Glutamatergic neuron (in vitro differentiated cells): ENCODE measurements at regions not wholly inside any gene's neighbourhood (a gene's known extent, or its start where the extent isn't known, plus 50 kb on each side); places are given as distances from the start of the nearest gene placed in this dataset.

Experiments
- DNase-seq: peaks from one replicate; pipeline ENCODE4 v3.0.0; 2022
- H3K27ac Mint-ChIP-seq: one replicate; pipeline ENCODE4 v1.8.0; 2020; ENCODE audit warnings: mild to moderate bottlenecking, mixed read lengths, inconsistent platforms; ENCODE audit not compliant: unreplicated experiment
- H3K27me3 Mint-ChIP-seq: one replicate; pipeline ENCODE4 v1.8.0; 2020; ENCODE audit warnings: mild to moderate bottlenecking, moderate library complexity, mixed read lengths, inconsistent platforms; ENCODE audit not compliant: unreplicated experiment
- H3K36me3 Mint-ChIP-seq: one replicate; pipeline ENCODE4 v1.8.0; 2020; ENCODE audit warnings: mild to moderate bottlenecking, mixed read lengths, inconsistent platforms; ENCODE audit not compliant: unreplicated experiment
- H3K4me1 Mint-ChIP-seq: one replicate; pipeline ENCODE4 v1.8.0; 2020; ENCODE audit warnings: mild to moderate bottlenecking, low read depth, mixed read lengths, inconsistent platforms; ENCODE audit not compliant: unreplicated experiment
- H3K4me3 Mint-ChIP-seq: one replicate; pipeline ENCODE4 v1.8.0; 2020; ENCODE audit warnings: mild to moderate bottlenecking, mixed read lengths, inconsistent platforms; ENCODE audit not compliant: unreplicated experiment
- H3K9me3 Mint-ChIP-seq: one replicate; pipeline ENCODE4 v1.8.0; 2020; ENCODE audit warnings: mild to moderate bottlenecking, moderate library complexity, mixed read lengths, inconsistent platforms; ENCODE audit not compliant: unreplicated experiment
- CTCF ChIP-seq: fragments of 200-600 bp; sonication (generic); IDR thresholded peaks from one replicate; pipeline ENCODE4 v1.5.0; 2021; ENCODE audit not compliant: partially characterized antibody, unreplicated experiment

- DNase-seq, result peak; percentile 25
- Mint-ChIP-seq H3K9me3 (peaks cover 3% of the 10 kb centered on the region), H3K27me3 (peaks cover 3% of the 10 kb centered on the region), H3K36me3 (no peaks in the 10 kb centered on the region), H3K27ac (peak overlapping the region; percentile 80), H3K4me3 (no peak overlapping the region), H3K4me1 (peaks cover 19% of the 10 kb centered on the region)
- no peak for TF ChIP-seq CTCF
These were observed 58.6 kb upstream of the SHISA6 start for GRCh38 chr17:11182430-11182829.

- no peak overlapping the region for H3K4me3 Mint-ChIP-seq
- H3K36me3 Mint-ChIP-seq, result no peaks in the 10 kb centered on the region
- peak overlapping the region; percentile 94 for H3K27ac Mint-ChIP-seq
- H3K4me1 Mint-ChIP-seq, result peaks cover 16% of the 10 kb centered on the region
- no peak for DNase-seq
- peaks cover 3% of the 10 kb centered on the region for H3K27me3 Mint-ChIP-seq
- no peak for TF ChIP-seq CTCF
- H3K9me3 Mint-ChIP-seq, result peaks cover 3% of the 10 kb centered on the region
These were observed 62.4 kb upstream of the SHISA6 start for GRCh38 chr17:11178581-11178980.

- no peak for TF ChIP-seq CTCF
- no peak for DNase-seq
- no peak overlapping the region for H3K4me3 Mint-ChIP-seq
- no peak overlapping the region for H3K27ac Mint-ChIP-seq
- H3K4me1 Mint-ChIP-seq, result peaks cover 14% of the 10 kb centered on the region
- H3K9me3 Mint-ChIP-seq, result peaks cover 3% of the 10 kb centered on the region
- H3K36me3 Mint-ChIP-seq, result no peaks in the 10 kb centered on the region
- H3K27me3 Mint-ChIP-seq, result peaks cover 4% of the 10 kb centered on the region
These were observed 63.7 kb upstream of the SHISA6 start for GRCh38 chr17:11177340-11177739.

GRCh38 chr17:11176549-11176948, 64.5 kb upstream of the SHISA6 start:
- Mint-ChIP-seq H3K27ac (no peak overlapping the region), H3K4me3 (no peak overlapping the region), H3K4me1 (peaks cover 8% of the 10 kb centered on the region), H3K27me3 (peaks cover 4% of the 10 kb centered on the region), H3K9me3 (peaks cover 3% of the 10 kb centered on the region), H3K36me3 (no peaks in the 10 kb centered on the region)
- no peak for TF ChIP-seq CTCF
- DNase-seq, result no peak

GRCh38 chr17:11170881-11171280, 70.1 kb upstream of the SHISA6 start:
- Mint-ChIP-seq H3K4me3 (no peak overlapping the region), H3K9me3 (peaks cover 4% of the 10 kb centered on the region), H3K27me3 (peaks cover 4% of the 10 kb centered on the region), H3K27ac (no peak overlapping the region), H3K4me1 (no peaks in the 10 kb centered on the region), H3K36me3 (no peaks in the 10 kb centered on the region)
- TF ChIP-seq CTCF, result no peak
- no peak for DNase-seq
